Activated CD4-positive, alpha-beta T cell treated with anti-CD3 and anti-CD28 coated beads, Interleukin-2, amount 10 ng/mL, durations not matched to agents 7 days and 5 days (primary cell): ENCODE measurements at regions not wholly inside any gene's neighbourhood (a gene's known extent, or its start where the extent isn't known, plus 50 kb on each side); places are given as distances from the start of the nearest gene placed in this dataset.
A peak's percentile ranks its signal among the peaks of the same experiment; 100 is the strongest.
"Not testable (repeated sequence)": the region's sequence is repeated elsewhere in the genome, so short reads cannot be mapped to it uniquely, and the experiment has no call there.

Source experiments
- CTCF ChIA-PET: fragments of 350-600 bp; sonication (Branson Sonifier 250); formaldehyde crosslinking; loops from one replicate; lab custom pipeline; 2021; ENCODE audit warnings: antibody characterized with exemption; lab: Charles Lee
- POLR2A ChIA-PET: fragments of 350-600 bp; sonication (Branson Sonifier 250); formaldehyde crosslinking; loops from one replicate; lab custom pipeline; 2021; ENCODE audit warnings: antibody characterized with exemption; lab: Charles Lee
- DNase-seq: peaks from one replicate; pipeline ENCODE4 v3.0.0-alpha.2; 2020
- H3K27ac Mint-ChIP-seq: one replicate; pipeline ENCODE4 v1.8.0; 2021; ENCODE audit warnings: mild to moderate bottlenecking, moderate library complexity, mixed read lengths
- H3K27me3 Mint-ChIP-seq: one replicate; pipeline ENCODE4 v1.8.0; 2021; ENCODE audit warnings: mixed read lengths
- H3K36me3 Mint-ChIP-seq: one replicate; pipeline ENCODE4 v1.8.0; 2021; ENCODE audit warnings: low read depth, mixed read lengths
- H3K4me1 Mint-ChIP-seq: one replicate; pipeline ENCODE4 v1.8.0; 2021; ENCODE audit warnings: mixed read lengths
- H3K4me3 Mint-ChIP-seq: one replicate; pipeline ENCODE4 v1.8.0; 2021; ENCODE audit warnings: mild to moderate bottlenecking, moderate library complexity, mixed read lengths
- H3K9me3 Mint-ChIP-seq: one replicate; pipeline ENCODE4 v1.8.0; 2021; ENCODE audit warnings: mixed read lengths

GRCh38 chr14:53247596-53248370, 94.7 kb upstream of the DDHD1 start:
- Mint-ChIP-seq H3K36me3 (peaks cover under 1% of the 10 kb centered on the region), H3K9me3 (peaks cover 12% of the 10 kb centered on the region), H3K4me3 (no peak overlapping the region), H3K27ac (no peak overlapping the region), H3K27me3 (no peaks in the 10 kb centered on the region), H3K4me1 (no peaks in the 10 kb centered on the region)
- CTCF ChIA-PET: interaction anchor here (1.0 kb wide), 1 partner anchor 22 kb away, joined by 3 read pairs; no protein-coding TSS in a partner anchor
- no peak for DNase-seq
- POLR2A ChIA-PET: no interaction called here

- CTCF ChIA-PET, H3K36me3 Mint-ChIP-seq, H3K4me3 Mint-ChIP-seq, H3K27me3 Mint-ChIP-seq, DNase-seq, H3K4me1 Mint-ChIP-seq, POLR2A ChIA-PET, H3K27ac Mint-ChIP-seq: not testable (repeated sequence)
- peaks cover 17% of the 10 kb centered on the region for H3K9me3 Mint-ChIP-seq
Measured at GRCh38 chr14:53242898-53243297, 89.8 kb upstream of the DDHD1 start.

GRCh38 chr14:53237488-53237887, 84.4 kb upstream of the DDHD1 start:
- no peaks in the 10 kb centered on the region for H3K27me3 Mint-ChIP-seq
- POLR2A ChIA-PET: no interaction called here
- no peak overlapping the region for H3K4me3 Mint-ChIP-seq
- peaks cover 7% of the 10 kb centered on the region for H3K9me3 Mint-ChIP-seq
- CTCF ChIA-PET: no interaction called here
- H3K27ac Mint-ChIP-seq: no peak overlapping the region
- peaks cover 2% of the 10 kb centered on the region for H3K36me3 Mint-ChIP-seq
- no peak for DNase-seq
- no peaks in the 10 kb centered on the region for H3K4me1 Mint-ChIP-seq

- DNase-seq: no peak
- H3K27me3 Mint-ChIP-seq: no peaks in the 10 kb centered on the region
- H3K36me3 Mint-ChIP-seq: peaks cover 2% of the 10 kb centered on the region
- H3K4me1 Mint-ChIP-seq: no peaks in the 10 kb centered on the region
- CTCF ChIA-PET: interaction anchor here (2.3 kb wide), 1 partner anchor 19 kb away, joined by 8 read pairs; no protein-coding TSS in a partner anchor
- H3K9me3 Mint-ChIP-seq: no peaks in the 10 kb centered on the region
- no peak overlapping the region for H3K27ac Mint-ChIP-seq
- POLR2A ChIA-PET: no interaction called here
- no peak overlapping the region for H3K4me3 Mint-ChIP-seq
Measured at GRCh38 chr14:53236708-53237107, 83.6 kb upstream of the DDHD1 start.

GRCh38 chr14:53231171-53231570, 78.0 kb upstream of the DDHD1 start:
- Mint-ChIP-seq H3K27me3 (peaks cover 2% of the 10 kb centered on the region), H3K4me3 (no peak overlapping the region), H3K36me3 (peaks cover 4% of the 10 kb centered on the region), H3K4me1 (no peaks in the 10 kb centered on the region), H3K27ac (no peak overlapping the region), H3K9me3 (peaks cover 6% of the 10 kb centered on the region)
- CTCF ChIA-PET: interaction anchor here (1.3 kb wide), 1 partner anchor 14 kb away, joined by 3 read pairs; no protein-coding TSS in a partner anchor
- POLR2A ChIA-PET: no interaction called here
- DNase-seq: no peak

- no peaks in the 10 kb centered on the region for H3K4me1 Mint-ChIP-seq
- H3K4me3 Mint-ChIP-seq: no peak overlapping the region
- H3K27me3 Mint-ChIP-seq: peaks cover 2% of the 10 kb centered on the region
- H3K27ac Mint-ChIP-seq: no peak overlapping the region
- ChIA-PET POLR2A (no interaction called here), CTCF (no interaction called here)
- peaks cover 15% of the 10 kb centered on the region for H3K9me3 Mint-ChIP-seq
- H3K36me3 Mint-ChIP-seq: peaks cover 14% of the 10 kb centered on the region
- no peak for DNase-seq
Measured at GRCh38 chr14:53228966-53229365, 75.8 kb upstream of the DDHD1 start.

GRCh38 chr14:53227154-53227718, 74.1 kb upstream of the DDHD1 start:
- Mint-ChIP-seq H3K27ac (no peak overlapping the region), H3K4me1 (no peaks in the 10 kb centered on the region), H3K9me3 (peaks cover 15% of the 10 kb centered on the region), H3K27me3 (peaks cover 2% of the 10 kb centered on the region), H3K36me3 (peaks cover 11% of the 10 kb centered on the region), H3K4me3 (no peak overlapping the region)
- ChIA-PET CTCF (no interaction called here), POLR2A (no interaction called here)
- DNase-seq: no peak

- DNase-seq: no peak
- peaks cover 2% of the 10 kb centered on the region for H3K4me1 Mint-ChIP-seq
- POLR2A ChIA-PET: no interaction called here
- peaks cover 11% of the 10 kb centered on the region for H3K36me3 Mint-ChIP-seq
- no peak overlapping the region for H3K27ac Mint-ChIP-seq
- peaks cover 15% of the 10 kb centered on the region for H3K9me3 Mint-ChIP-seq
- CTCF ChIA-PET: interaction anchor here (1.0 to 1.6 kb wide), 2 partner anchors 9 to 20 kb away, joined by 3 to 4 read pairs; no protein-coding TSS in a partner anchor
- peaks cover 2% of the 10 kb centered on the region for H3K27me3 Mint-ChIP-seq
- no peak overlapping the region for H3K4me3 Mint-ChIP-seq
Measured at GRCh38 chr14:53226553-53226952, 73.4 kb upstream of the DDHD1 start.

GRCh38 chr14:53220914-53221313, 67.8 kb upstream of the DDHD1 start:
- CTCF ChIA-PET: no interaction called here
- POLR2A ChIA-PET: no interaction called here
- DNase-seq: no peak
- Mint-ChIP-seq H3K27ac (no peak overlapping the region), H3K36me3 (peaks cover 9% of the 10 kb centered on the region), H3K27me3 (no peaks in the 10 kb centered on the region), H3K4me3 (no peak overlapping the region), H3K4me1 (peaks cover 10% of the 10 kb centered on the region), H3K9me3 (peaks cover 7% of the 10 kb centered on the region)

GRCh38 chr14:53218161-53218560, 65.0 kb upstream of the DDHD1 start:
- H3K9me3 Mint-ChIP-seq: no peaks in the 10 kb centered on the region
- DNase-seq: no peak
- peak overlapping the region; percentile 81 for H3K27ac Mint-ChIP-seq
- ChIA-PET POLR2A (interaction anchor here (1.2 kb wide), 1 partner anchor 65 kb away, joined by 5 read pairs; the partner anchor contains the start of gene DDHD1), CTCF (interaction anchor here (0.6 to 2.1 kb wide), 10 partner anchors 8 to 1668 kb away, joined by 3 to 8 read pairs (median 4); no protein-coding TSS in a partner anchor)
- no peaks in the 10 kb centered on the region for H3K27me3 Mint-ChIP-seq
- H3K4me1 Mint-ChIP-seq: peaks cover 10% of the 10 kb centered on the region
- H3K4me3 Mint-ChIP-seq: peak overlapping the region; percentile 78
- H3K36me3 Mint-ChIP-seq: no peaks in the 10 kb centered on the region

- peak overlapping the region; percentile 86 for H3K27ac Mint-ChIP-seq
- DNase-seq: peak; percentile 75
- ChIA-PET POLR2A (interaction anchor here (1.2 kb wide), 1 partner anchor 65 kb away, joined by 5 read pairs; the partner anchor contains the start of gene DDHD1), CTCF (interaction anchor here (0.6 to 2.1 kb wide), 14 partner anchors 9 to 1667 kb away, joined by 3 to 8 read pairs (median 4); no protein-coding TSS in a partner anchor)
- peak overlapping the region; percentile 78 for H3K4me3 Mint-ChIP-seq
- no peaks in the 10 kb centered on the region for H3K27me3 Mint-ChIP-seq
- no peaks in the 10 kb centered on the region for H3K36me3 Mint-ChIP-seq
- peaks cover 10% of the 10 kb centered on the region for H3K4me1 Mint-ChIP-seq
- no peaks in the 10 kb centered on the region for H3K9me3 Mint-ChIP-seq
Measured at GRCh38 chr14:53217316-53217994, 64.3 kb upstream of the DDHD1 start.

- H3K27ac Mint-ChIP-seq: peak overlapping the region; percentile 86
- H3K9me3 Mint-ChIP-seq, H3K36me3 Mint-ChIP-seq, H3K27me3 Mint-ChIP-seq, DNase-seq: not testable (repeated sequence)
- ChIA-PET CTCF (interaction anchor here (0.8 to 2.1 kb wide), 12 partner anchors 9 to 1410 kb away, joined by 3 to 8 read pairs (median 4); no protein-coding TSS in a partner anchor), POLR2A (interaction anchor here (1.2 kb wide), 1 partner anchor 64 kb away, joined by 5 read pairs; the partner anchor contains the start of gene DDHD1)
- peaks cover 10% of the 10 kb centered on the region for H3K4me1 Mint-ChIP-seq
- H3K4me3 Mint-ChIP-seq: peak overlapping the region; percentile 78
Measured at GRCh38 chr14:53216955-53217315, 63.8 kb upstream of the DDHD1 start.
